ENCODE measurements at regions not wholly inside any gene's neighbourhood (a gene's known extent, or its start where the extent isn't known, plus 50 kb on each side); places are given as distances from the start of the nearest gene placed in this dataset.

GRCh38 chr15:91472316-91472756 lies 372.3 kb downstream of the SV2B start:
- TF ChIP-seq CCAR2 (IDR thresholded peaks at IDR 0.05; ENCODE audit: low read depth, low read length) (no peak), ATF6 (CRISPR knock-in tag; IDR thresholded peaks at IDR 0.05) (no peak), NR3C1 (CRISPR knock-in tag; IDR thresholded peaks at IDR 0.05) (no peak), MXI1 (IDR thresholded peaks at IDR 0.05; ENCODE audit: low read depth, low read length) (no peak), RAD21 (CRISPR knock-in tag; conservative IDR thresholded peaks at IDR 0.05 in 1 of 2, IDR thresholded peaks at IDR 0.05 in 1 of 2) (no peak)
